IMR-90 (cell line): ENCODE measurements at regions not wholly inside any gene's neighbourhood (a gene's known extent, or its start where the extent isn't known, plus 50 kb on each side); places are given as distances from the start of the nearest gene placed in this dataset.

Experiments
- ATAC-seq: fragments of 200-7000 bp; cut with Tn5 transposase; 2 replicates; pipeline ENCODE4 v1.9.1; 2020; ENCODE audit warnings: low read depth, mild to moderate bottlenecking, moderate library complexity
- BruUV-seq: library from RNA; stranded (reverse); fragments of 400-500 nt; replicated peaks from 2 replicates; lab custom pipeline; 2021; lab: Mats Ljungman, UMichigan
- CTCF ChIA-PET: fragments of 300-600 bp; formaldehyde crosslinking; extraction: SDS; loops from one replicate; lab custom pipeline; 2021; ENCODE audit warnings: antibody characterized with exemption; lab: Yijun Ruan, JAX
- POLR2A ChIA-PET: fragments of 300-600 bp; sonication (Branson Sonifier 250); formaldehyde crosslinking; loops from one replicate; lab custom pipeline; 2022; ENCODE audit warnings: antibody characterized with exemption; ENCODE audit not compliant: unreplicated experiment; lab: Charles Lee
- DNase-seq: peaks from one replicate; pipeline ENCODE4 v3.0.0; 2013
- H2AFZ ChIP-seq: replicated peaks from 2 replicates; pipeline ENCODE3; 2013; ENCODE audit warnings: low read length, mild to moderate bottlenecking; ENCODE audit not compliant: poor library complexity
- H2AK5ac ChIP-seq: 2 replicates; pipeline ENCODE4 v1.6.1; 2013; ENCODE audit warnings: low read depth, low read length, inconsistent platforms
- H2AK9ac ChIP-seq: replicated peaks from 2 replicates; pipeline ENCODE3; 2013; ENCODE audit warnings: mild to moderate bottlenecking, low read depth, low read length, moderate library complexity; ENCODE audit not compliant: poor library complexity
- H2BK120ac ChIP-seq: 2 replicates; pipeline ENCODE4 v1.6.1; 2013; ENCODE audit warnings: low read depth, low read length, inconsistent platforms
- H2BK15ac ChIP-seq: 3 replicates; pipeline ENCODE4 v1.6.1; 2013; ENCODE audit warnings: low read depth, low read length, inconsistent platforms
- H2BK20ac ChIP-seq: 2 replicates; pipeline ENCODE4 v1.6.1; 2013; ENCODE audit warnings: low read depth, mild to moderate bottlenecking, inconsistent platforms, low read length, moderate library complexity
- H2BK5ac ChIP-seq: 2 replicates; pipeline ENCODE4 v1.6.1; 2013; ENCODE audit warnings: mild to moderate bottlenecking, low read depth, low read length, inconsistent platforms; ENCODE audit not compliant: poor library complexity, severe bottlenecking
- H3K14ac ChIP-seq: replicated peaks from 2 replicates; pipeline ENCODE4 v1.6.1; 2013; ENCODE audit warnings: low read depth, low read length, inconsistent platforms
- H3K18ac ChIP-seq: 2 replicates; pipeline ENCODE4 v1.6.1; 2013; ENCODE audit warnings: low read depth, low read length, control low read depth
- H3K23ac ChIP-seq: 2 replicates; pipeline ENCODE4 v1.6.1; 2013; ENCODE audit warnings: low read depth, low read length, inconsistent platforms
- H3K27ac ChIP-seq: 2 replicates; pipeline ENCODE4 v1.5.1; 2013; ENCODE audit warnings: mild to moderate bottlenecking, control low read depth, low read length; ENCODE audit not compliant: insufficient read depth
- H3K27me3 ChIP-seq: 2 replicates; pipeline ENCODE4 v1.6.1; 2013; ENCODE audit warnings: low read length; ENCODE audit not compliant: control insufficient read depth, insufficient read depth
- H3K36me3 ChIP-seq: 2 replicates; pipeline ENCODE4 v1.6.1; 2013; ENCODE audit warnings: low read length, mixed read lengths; ENCODE audit not compliant: control insufficient read depth, insufficient read depth
- H3K4ac ChIP-seq: 2 replicates; pipeline ENCODE4 v1.6.1; 2013; ENCODE audit warnings: low read depth, low read length, inconsistent platforms
- H3K4me1 ChIP-seq: 2 replicates; pipeline ENCODE4 v1.6.1; 2013; ENCODE audit warnings: low read length, mixed read lengths; ENCODE audit not compliant: control insufficient read depth, insufficient read depth
- H3K4me2 ChIP-seq: 2 replicates; pipeline ENCODE4 v1.6.1; 2013; ENCODE audit warnings: low read depth, mild to moderate bottlenecking, control low read depth, low read length, moderate library complexity
- H3K4me3 ChIP-seq: 2 replicates; pipeline ENCODE4 v1.5.1; 2013; ENCODE audit warnings: low read depth, mild to moderate bottlenecking, control low read depth, low read length, moderate library complexity; ENCODE audit not compliant: insufficient read depth
- H3K56ac ChIP-seq: 2 replicates; pipeline ENCODE4 v1.6.1; 2013; ENCODE audit warnings: low read length, inconsistent platforms; ENCODE audit not compliant: insufficient read depth; ENCODE audit errors: extremely low read depth
- H3K79me1 ChIP-seq, 2 experiments: 2 replicates each; pipeline ENCODE4 v1.6.1; 2013; ENCODE audit warnings: low read length in 2 of 2, inconsistent platforms in 1 of 2, low read depth in 1 of 2
- H3K9ac ChIP-seq: 2 replicates; pipeline ENCODE4 v1.6.1; 2013; ENCODE audit warnings: low read depth, low read length, control low read depth
- H3K9me1 ChIP-seq: 2 replicates; pipeline ENCODE4 v1.6.1; 2013; ENCODE audit warnings: low read length, inconsistent platforms; ENCODE audit not compliant: insufficient read depth
- H3K9me3 ChIP-seq: 2 replicates; pipeline ENCODE4 v1.6.1; 2013; ENCODE audit warnings: low read length; ENCODE audit not compliant: control insufficient read depth, insufficient read depth
- H4K20me1 ChIP-seq: 2 replicates; pipeline ENCODE4 v1.6.1; 2013; ENCODE audit warnings: low read length, inconsistent platforms; ENCODE audit not compliant: insufficient read depth
- H4K5ac ChIP-seq: 2 replicates; pipeline ENCODE4 v1.6.1; 2013; ENCODE audit warnings: mild to moderate bottlenecking, low read depth, low read length, control low read depth
- H4K8ac ChIP-seq, 2 experiments: 2 replicates each; pipeline ENCODE4 v1.6.1; 2013; ENCODE audit warnings: low read depth in 2 of 2, low read length in 2 of 2, control low read depth in 1 of 2, inconsistent platforms in 1 of 2
- H4K91ac ChIP-seq: 2 replicates; pipeline ENCODE4 v1.6.1; 2013; ENCODE audit warnings: low read depth, low read length, inconsistent platforms; ENCODE audit not compliant: insufficient read depth
- BHLHE40 ChIP-seq: fragments of 150-350 bp; IDR thresholded peaks from 2 replicates; pipeline ENCODE4 v1.6.1; 2016; ENCODE audit warnings: mild to moderate bottlenecking, low read depth, low read length
- CEBPB ChIP-seq: IDR thresholded peaks from 2 replicates; pipeline ENCODE4 v1.6.1; 2012; ENCODE audit warnings: low read depth, low read length, improper control_type of control experiment
- CHD1 ChIP-seq: IDR thresholded peaks from 2 replicates; pipeline ENCODE4 v1.6.1; 2012; ENCODE audit warnings: low read depth, low read length, improper control_type of control experiment
- FOS ChIP-seq: fragments of 150-350 bp; IDR thresholded peaks from 2 replicates; pipeline ENCODE4 v1.6.1; 2016; ENCODE audit warnings: low read depth, low read length
- MAFK ChIP-seq: IDR thresholded peaks from 2 replicates; pipeline ENCODE4 v1.6.1; 2012; ENCODE audit warnings: low read depth, low read length, improper control_type of control experiment
- MAZ ChIP-seq: IDR thresholded peaks from 2 replicates; pipeline ENCODE4 v1.6.1; 2012; ENCODE audit warnings: low read depth, mild to moderate bottlenecking, low read length, improper control_type of control experiment, moderate library complexity, borderline replicate concordance
- RCOR1 ChIP-seq: IDR thresholded peaks from 2 replicates; pipeline ENCODE4 v1.6.1; 2012; ENCODE audit warnings: mild to moderate bottlenecking, low read length, improper control_type of control experiment; ENCODE audit not compliant: insufficient replicate concordance
- SMC3 ChIP-seq: fragments of 150-350 bp; IDR thresholded peaks from 2 replicates; pipeline ENCODE4 v1.6.1; 2016; ENCODE audit warnings: low read depth, mild to moderate bottlenecking, antibody characterized with exemption, low read length, moderate library complexity
- WGBS, 2 experiments: methylation state at CpG; one replicate each; pipeline versions ENCODE4 v1.1.5 to v1.1.7; 2013; ENCODE audit warnings: missing lambda C conversion rate in 2 of 2; ENCODE audit not compliant: insufficient read length in 1 of 2; ENCODE audit errors: extremely low coverage in 2 of 2; 5-methylcytosine and 5-hydroxymethylcytosine counted together
- dilution Hi-C: fragments of 300-500 bp; cut with HindIII; formaldehyde crosslinking; loops from one replicate; pipeline ENCODE4 v1.14.3; 2018; ENCODE audit warnings: low sequenced_read_pairs; ENCODE audit not compliant: unreplicated experiment
- in situ Hi-C: fragments of 300-500 bp; cut with MboI; formaldehyde crosslinking; loops from 3 replicates; pipeline ENCODE4 v1.14.3; 2019; ENCODE audit warnings: low sequenced_read_pairs, inconsistent platforms, mixed read lengths
- intact Hi-C: fragments of 100-400 bp; cut with micrococcal nuclease; formaldehyde crosslinking; loops from 2 replicates; pipeline ENCODE4 v1.10.0; 2022

- no peak overlapping the region for H3K56ac ChIP-seq
- DNase-seq, result no peak
- CTCF ChIA-PET, result no interaction called here
- no peaks in the 10 kb centered on the region for H4K20me1 ChIP-seq
- no peak overlapping the region for H3K23ac ChIP-seq
- dilution Hi-C loops (no loop called here), in situ Hi-C loops (no loop called here), intact Hi-C loops (no loop called here)
- no peak overlapping the region for H2BK20ac ChIP-seq
- POLR2A ChIA-PET, result no interaction called here
- H2AK9ac ChIP-seq, result no peak overlapping the region
- no peak overlapping the region for H3K4me2 ChIP-seq
- WGBS, 2 experiments, result 56% methylated on average over 1 of the region's 4 CpGs; no CpG with 5 or more reads in 1 of the 2 experiments
- no peak overlapping the region for H4K5ac ChIP-seq
- no peak for TF ChIP-seq RCOR1
- no peak for TF ChIP-seq SMC3
- TF ChIP-seq CHD1, result no peak
- TF ChIP-seq FOS, result no peak
- TF ChIP-seq MAFK, result no peak
- TF ChIP-seq CEBPB, result no peak
- no peak for TF ChIP-seq MAZ
- TF ChIP-seq BHLHE40, result no peak
- H3K9me1 ChIP-seq, result no peaks in the 10 kb centered on the region
- no peak overlapping the region for H2AK5ac ChIP-seq
- no peaks in the 10 kb centered on the region for H3K27me3 ChIP-seq
- BruUV-seq, result no TSS peak
- H3K4me1 ChIP-seq, result no peaks in the 10 kb centered on the region
- no peak overlapping the region for H2BK120ac ChIP-seq
- no peak overlapping the region for H2BK15ac ChIP-seq
- H4K8ac ChIP-seq, result no peak overlapping the region
- H2BK5ac ChIP-seq, result no peak overlapping the region
- H3K79me1 ChIP-seq, result no peaks in the 10 kb centered on the region
- H3K4me3 ChIP-seq, result no peak overlapping the region
- no peak overlapping the region for H3K18ac ChIP-seq
- H3K14ac ChIP-seq, result no peak overlapping the region
- no peak overlapping the region for H2AFZ ChIP-seq
- ATAC-seq, result no peak
- no peak overlapping the region for H4K91ac ChIP-seq
- H3K36me3 ChIP-seq, result no peaks in the 10 kb centered on the region
- H3K27ac ChIP-seq, result no peak overlapping the region
- no peak overlapping the region for H3K4ac ChIP-seq
- no peaks in the 10 kb centered on the region for H3K9me3 ChIP-seq
- H3K9ac ChIP-seq, result no peak overlapping the region
These were observed 571.7 kb upstream of the GOT2 start for GRCh38 chr16:59305850-59306249.
